H9 (cell line): ENCODE measurements at regions not wholly inside any gene's neighbourhood (a gene's known extent, or its start where the extent isn't known, plus 50 kb on each side); places are given as distances from the start of the nearest gene placed in this dataset.

ENCODE experiments used
- DNase-seq: peaks from one replicate; pipeline ENCODE4 v3.0.0-alpha.2; 2017
- H2AFZ ChIP-seq: one replicate; pipeline ENCODE4 v1.6.1; 2013; ENCODE audit warnings: mild to moderate bottlenecking, low read length, control low read depth, moderate library complexity
- H2AK5ac ChIP-seq: 2 replicates; pipeline ENCODE4 v1.6.1; 2013; ENCODE audit warnings: low read length, control low read depth, mixed read lengths; ENCODE audit not compliant: insufficient read length
- H2BK120ac ChIP-seq: one replicate; pipeline ENCODE4 v1.6.1; 2013; ENCODE audit warnings: low read depth, mild to moderate bottlenecking, low read length, control low read depth, inconsistent platforms; ENCODE audit not compliant: poor library complexity, severe bottlenecking
- H2BK12ac ChIP-seq: 2 replicates; pipeline ENCODE4 v1.6.1; 2013; ENCODE audit warnings: low read length, control low read depth, mixed read lengths, low read depth; ENCODE audit not compliant: insufficient read length
- H2BK15ac ChIP-seq: 2 replicates; pipeline ENCODE4 v1.6.1; 2013; ENCODE audit warnings: low read depth, low read length, control low read depth
- H2BK20ac ChIP-seq: one replicate; pipeline ENCODE4 v1.6.1; 2013; ENCODE audit warnings: low read depth, mild to moderate bottlenecking, low read length, control low read depth, inconsistent platforms; ENCODE audit not compliant: poor library complexity, severe bottlenecking
- H2BK5ac ChIP-seq: 2 replicates; pipeline ENCODE4 v1.6.1; 2013; ENCODE audit warnings: low read length, control low read depth, mixed read lengths; ENCODE audit not compliant: insufficient read length
- H3K14ac ChIP-seq: 2 replicates; pipeline ENCODE4 v1.6.1; 2013; ENCODE audit warnings: low read length, control low read depth; ENCODE audit not compliant: insufficient read depth
- H3K18ac ChIP-seq: 2 replicates; pipeline ENCODE4 v1.6.1; 2013; ENCODE audit warnings: low read depth, mild to moderate bottlenecking, mixed read lengths, low read length, control low read depth; ENCODE audit not compliant: insufficient read length
- H3K23ac ChIP-seq: 2 replicates; pipeline ENCODE4 v1.6.1; 2013; ENCODE audit warnings: low read length, control low read depth, mixed read lengths, low read depth; ENCODE audit not compliant: insufficient read length
- H3K23me2 ChIP-seq: 2 replicates; pipeline ENCODE4 v1.6.1; 2013; ENCODE audit warnings: low read depth, mild to moderate bottlenecking, mixed read lengths, low read length, control low read depth; ENCODE audit not compliant: insufficient read length, poor library complexity, severe bottlenecking
- H3K27ac ChIP-seq: 2 replicates; pipeline ENCODE4 v1.5.1; 2013; ENCODE audit warnings: low read length, control low read depth, mixed read lengths, low read depth; ENCODE audit not compliant: insufficient read length
- H3K27me3 ChIP-seq: 2 replicates; pipeline ENCODE4 v1.6.1; 2013; ENCODE audit warnings: low read length, control low read depth, inconsistent platforms; ENCODE audit not compliant: insufficient read depth
- H3K4ac ChIP-seq: 2 replicates; pipeline ENCODE4 v1.6.1; 2013; ENCODE audit warnings: low read depth, mild to moderate bottlenecking, control low read depth, inconsistent platforms, low read length, moderate library complexity
- H3K4me1 ChIP-seq: 2 replicates; pipeline ENCODE4 v1.6.1; 2013; ENCODE audit warnings: low read length, control low read depth, inconsistent platforms; ENCODE audit not compliant: insufficient read depth
- H3K4me2 ChIP-seq: 2 replicates; pipeline ENCODE4 v1.6.1; 2013; ENCODE audit warnings: low read length, control low read depth, mixed read lengths; ENCODE audit not compliant: insufficient read length, insufficient read depth
- H3K56ac ChIP-seq: 2 replicates; pipeline ENCODE4 v1.6.1; 2013; ENCODE audit warnings: low read depth, mild to moderate bottlenecking, mixed read lengths, low read length, control low read depth; ENCODE audit not compliant: insufficient read length
- H3K79me1 ChIP-seq: 2 replicates; pipeline ENCODE4 v1.6.1; 2013; ENCODE audit warnings: low read depth, mild to moderate bottlenecking, moderate library complexity, low read length, control low read depth, inconsistent platforms; ENCODE audit not compliant: insufficient read depth, poor library complexity, severe bottlenecking
- H3K79me2 ChIP-seq: 2 replicates; pipeline ENCODE4 v1.6.1; 2013; ENCODE audit warnings: low read length, control low read depth, inconsistent platforms; ENCODE audit not compliant: insufficient read depth
- H3K9ac ChIP-seq: 2 replicates; pipeline ENCODE4 v1.6.1; 2013; ENCODE audit warnings: low read length, control low read depth, mixed read lengths; ENCODE audit not compliant: insufficient read length; ENCODE audit errors: extremely low read depth
- H3K9me3 ChIP-seq: one replicate; pipeline ENCODE4 v1.6.1; 2013; ENCODE audit warnings: low read depth, low read length, inconsistent platforms; ENCODE audit not compliant: control insufficient read depth
- H3T11ph ChIP-seq: one replicate; pipeline ENCODE4 v1.6.1; 2013; ENCODE audit warnings: mild to moderate bottlenecking, low read length, control low read depth, inconsistent platforms
- H4K20me1 ChIP-seq: one replicate; pipeline ENCODE4 v1.6.1; 2013; ENCODE audit not compliant: control insufficient read depth, insufficient read length, insufficient read depth
- H4K5ac ChIP-seq: 2 replicates; pipeline ENCODE4 v1.6.1; 2013; ENCODE audit warnings: low read depth, mild to moderate bottlenecking, mixed read lengths, low read length, control low read depth; ENCODE audit not compliant: insufficient read length
- H4K8ac ChIP-seq: replicated peaks from 2 replicates; pipeline ENCODE4 v1.6.1; 2013; ENCODE audit warnings: low read length, control low read depth, mixed read lengths, low read depth; ENCODE audit not compliant: insufficient read length
- H4K91ac ChIP-seq: 2 replicates; pipeline ENCODE4 v1.6.1; 2013; ENCODE audit warnings: low read depth, mild to moderate bottlenecking, moderate library complexity, mixed read lengths, low read length, control low read depth; ENCODE audit not compliant: insufficient read length
- H3K27ac Mint-ChIP-seq, 3 experiments: 2 replicates in 2 of 3; 3 replicates in 1 of 3; pipeline ENCODE4 v1.8.0; 2020 to 2021; ENCODE audit warnings: mixed read lengths in 3 of 3, mild to moderate bottlenecking in 1 of 3, moderate library complexity in 1 of 3
- H3K27me3 Mint-ChIP-seq: 2 replicates; pipeline ENCODE4 v1.8.0; 2021; ENCODE audit warnings: low read depth, mild to moderate bottlenecking, moderate library complexity, mixed read lengths
- H3K36me3 Mint-ChIP-seq, 3 experiments: 2 replicates in 2 of 3; 3 replicates in 1 of 3; pipeline ENCODE4 v1.8.0; 2020 to 2021; ENCODE audit warnings: low read depth in 3 of 3, mixed read lengths in 3 of 3; ENCODE audit not compliant: insufficient read depth in 1 of 3
- H3K4me1 Mint-ChIP-seq, 2 experiments: 2 replicates each; pipeline ENCODE4 v1.8.0; 2020; ENCODE audit warnings: mixed read lengths in 2 of 2
- H3K4me3 Mint-ChIP-seq, 2 experiments: 2 replicates in 1 of 2; 3 replicates in 1 of 2; pipeline ENCODE4 v1.8.0; 2020 to 2021; ENCODE audit warnings: mild to moderate bottlenecking in 2 of 2, mixed read lengths in 2 of 2, moderate library complexity in 1 of 2
- H3K9me3 Mint-ChIP-seq, 2 experiments: 2 replicates in 1 of 2; 3 replicates in 1 of 2; pipeline ENCODE4 v1.8.0; 2020; ENCODE audit warnings: mild to moderate bottlenecking in 2 of 2, mixed read lengths in 2 of 2, moderate library complexity in 1 of 2
- WGBS: extraction: QIAGEN DNeasy Blood & Tissue Kit; methylation state at CpG from one replicate; pipeline ENCODE4 v1.1.7; 2013; ENCODE audit warnings: missing lambda C conversion rate, low lambda C conversion rate, mixed read lengths; ENCODE audit not compliant: insufficient read length; ENCODE audit errors: extremely low coverage; 5-methylcytosine and 5-hydroxymethylcytosine counted together
- TF ChIP-seq, protein P1 (sequence below): fragments of 200-600 bp; sonication (generic); conservative IDR thresholded peaks from 3 replicates; pipeline ENCODE4 v1.8.0; 2021; ENCODE audit warnings: antibody characterized with exemption, mild to moderate bottlenecking

DNA sequence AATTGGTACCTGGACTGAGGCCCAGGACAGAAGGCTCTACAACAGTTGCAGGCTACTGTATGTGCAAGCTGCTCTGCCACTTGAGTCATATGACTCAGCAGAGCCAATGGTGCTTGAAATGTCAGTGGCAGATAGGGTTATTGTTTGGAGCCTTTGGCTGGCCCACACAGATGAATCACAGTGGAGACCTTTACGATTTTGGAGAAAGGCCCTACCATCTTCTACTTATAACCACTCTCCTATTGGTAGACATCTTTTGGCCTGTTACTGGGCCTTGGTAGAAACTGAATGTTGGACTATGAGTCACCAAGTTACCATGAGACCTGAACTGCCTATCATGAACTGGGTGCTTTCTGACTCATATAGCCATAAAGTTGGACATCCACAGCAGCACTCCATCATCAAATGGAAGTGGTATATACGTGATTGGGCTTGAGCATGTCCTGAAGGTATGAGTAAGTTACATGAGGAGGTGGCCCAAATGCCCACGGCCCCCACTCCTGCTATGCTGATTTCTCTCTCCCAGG, 88.9 kb upstream of the NRXN1 start:
- Histone ChIP-seq H4K5ac (no peak overlapping the region), H2BK120ac (no peak overlapping the region), H4K91ac (no peak overlapping the region), H3T11ph (no peak overlapping the region), H3K23me2 (no peaks in the 10 kb centered on the region), H3K27ac (no peak overlapping the region), H3K23ac (no peak overlapping the region), H2BK15ac (no peak overlapping the region), H3K14ac (no peak overlapping the region), H3K9me3 (no peaks in the 10 kb centered on the region), H3K56ac (no peak overlapping the region), H2BK5ac (no peak overlapping the region), H2BK20ac (no peak overlapping the region), H3K4ac (no peak overlapping the region), H3K4me2 (no peak overlapping the region), H3K27me3 (no peaks in the 10 kb centered on the region), H3K79me2 (no peaks in the 10 kb centered on the region), H4K8ac (no peak overlapping the region), H2AFZ (no peak overlapping the region), H3K18ac (no peak overlapping the region), H3K4me1 (no peaks in the 10 kb centered on the region), H2AK5ac (no peak overlapping the region), H3K9ac (no peak overlapping the region), H2BK12ac (no peak overlapping the region), H3K79me1 (no peaks in the 10 kb centered on the region), H4K20me1 (no peaks in the 10 kb centered on the region)
- H3K27me3 Mint-ChIP-seq = no peaks in the 10 kb centered on the region
- TF ChIP-seq, protein P1, sequence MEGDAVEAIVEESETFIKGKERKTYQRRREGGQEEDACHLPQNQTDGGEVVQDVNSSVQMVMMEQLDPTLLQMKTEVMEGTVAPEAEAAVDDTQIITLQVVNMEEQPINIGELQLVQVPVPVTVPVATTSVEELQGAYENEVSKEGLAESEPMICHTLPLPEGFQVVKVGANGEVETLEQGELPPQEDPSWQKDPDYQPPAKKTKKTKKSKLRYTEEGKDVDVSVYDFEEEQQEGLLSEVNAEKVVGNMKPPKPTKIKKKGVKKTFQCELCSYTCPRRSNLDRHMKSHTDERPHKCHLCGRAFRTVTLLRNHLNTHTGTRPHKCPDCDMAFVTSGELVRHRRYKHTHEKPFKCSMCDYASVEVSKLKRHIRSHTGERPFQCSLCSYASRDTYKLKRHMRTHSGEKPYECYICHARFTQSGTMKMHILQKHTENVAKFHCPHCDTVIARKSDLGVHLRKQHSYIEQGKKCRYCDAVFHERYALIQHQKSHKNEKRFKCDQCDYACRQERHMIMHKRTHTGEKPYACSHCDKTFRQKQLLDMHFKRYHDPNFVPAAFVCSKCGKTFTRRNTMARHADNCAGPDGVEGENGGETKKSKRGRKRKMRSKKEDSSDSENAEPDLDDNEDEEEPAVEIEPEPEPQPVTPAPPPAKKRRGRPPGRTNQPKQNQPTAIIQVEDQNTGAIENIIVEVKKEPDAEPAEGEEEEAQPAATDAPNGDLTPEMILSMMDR = no peak
- no peak overlapping the region for H3K27ac Mint-ChIP-seq
- no peaks in the 10 kb centered on the region for H3K9me3 Mint-ChIP-seq
- no CpG with 5 or more reads among the region's 3 CpGs for WGBS
- H3K36me3 Mint-ChIP-seq = peaks cover 0 to 4% (median 0%) of the 10 kb centered on the region in 3 experiments; a peak in 2 of 7 replicates
- no peak for DNase-seq
- H3K4me1 Mint-ChIP-seq = no peaks in the 10 kb centered on the region
- no peak overlapping the region for H3K4me3 Mint-ChIP-seq
